Activated T-cell treated with anti-CD3 and anti-CD28 coated beads, Interleukin-2, amount 50 U/mL, for 24 hours (primary cell): ENCODE measurements at regions not wholly inside any gene's neighbourhood (a gene's known extent, or its start where the extent isn't known, plus 50 kb on each side); places are given as distances from the start of the nearest gene placed in this dataset.

Source experiments
- DNase-seq: peaks from one replicate; pipeline ENCODE4 v3.0.0-alpha.2; 2020
- H3K27ac Mint-ChIP-seq: 2 replicates; pipeline ENCODE4 v1.8.0; 2020; ENCODE audit warnings: mild to moderate bottlenecking, mixed read lengths
- H3K27me3 Mint-ChIP-seq: 2 replicates; pipeline ENCODE4 v1.8.0; 2020; ENCODE audit warnings: mixed read lengths
- H3K36me3 Mint-ChIP-seq: 2 replicates; pipeline ENCODE4 v1.8.0; 2020; ENCODE audit warnings: low read depth, mixed read lengths
- H3K4me1 Mint-ChIP-seq: 2 replicates; pipeline ENCODE4 v1.8.0; 2020; ENCODE audit warnings: low read depth, mixed read lengths
- H3K4me3 Mint-ChIP-seq: 2 replicates; pipeline ENCODE4 v1.8.0; 2020; ENCODE audit warnings: mild to moderate bottlenecking, moderate library complexity, mixed read lengths
- H3K9me3 Mint-ChIP-seq: 2 replicates; pipeline ENCODE4 v1.8.0; 2020; ENCODE audit warnings: mixed read lengths

GRCh38 chr5:112636751-112637150, 100.9 kb upstream of the APC start:
- Mint-ChIP-seq H3K4me3 (no peak overlapping the region), H3K4me1 (no peaks in the 10 kb centered on the region), H3K27ac (no peak overlapping the region), H3K36me3 (no peaks in the 10 kb centered on the region), H3K27me3 (peaks cover 12% of the 10 kb centered on the region), H3K9me3 (peaks cover 14% of the 10 kb centered on the region)
- no peak for DNase-seq

GRCh38 chr5:112637343-112637742, 100.3 kb upstream of the APC start:
- peaks cover 9% of the 10 kb centered on the region for H3K9me3 Mint-ChIP-seq
- H3K4me3 Mint-ChIP-seq = no peak overlapping the region
- DNase-seq = no peak
- H3K27me3 Mint-ChIP-seq = peaks cover 7% of the 10 kb centered on the region
- H3K27ac Mint-ChIP-seq = no peak overlapping the region
- H3K36me3 Mint-ChIP-seq = no peaks in the 10 kb centered on the region
- H3K4me1 Mint-ChIP-seq = no peaks in the 10 kb centered on the region

GRCh38 chr5:112640546-112640945, 97.1 kb upstream of the APC start:
- no peaks in the 10 kb centered on the region for H3K36me3 Mint-ChIP-seq
- no peaks in the 10 kb centered on the region for H3K27me3 Mint-ChIP-seq

GRCh38 chr5:112641515-112642110, 96.1 kb upstream of the APC start:
- H3K36me3 Mint-ChIP-seq = no peaks in the 10 kb centered on the region
- DNase-seq = no peak
- no peaks in the 10 kb centered on the region for H3K4me1 Mint-ChIP-seq
- H3K27ac Mint-ChIP-seq = no peak overlapping the region
- no peaks in the 10 kb centered on the region for H3K9me3 Mint-ChIP-seq
- H3K27me3 Mint-ChIP-seq = no peaks in the 10 kb centered on the region
- no peak overlapping the region for H3K4me3 Mint-ChIP-seq

More at GRCh38 chr5:112640546-112640945, 97.1 kb upstream of the APC start:
- no peak overlapping the region for H3K4me3 Mint-ChIP-seq
- no peak overlapping the region for H3K27ac Mint-ChIP-seq
- no peaks in the 10 kb centered on the region for H3K4me1 Mint-ChIP-seq
- no peak for DNase-seq
- no peaks in the 10 kb centered on the region for H3K9me3 Mint-ChIP-seq

- Mint-ChIP-seq H3K9me3 (no peaks in the 10 kb centered on the region), H3K4me3 (no peak overlapping the region), H3K27ac (no peak overlapping the region), H3K4me1 (no peaks in the 10 kb centered on the region), H3K27me3 (no peaks in the 10 kb centered on the region), H3K36me3 (no peaks in the 10 kb centered on the region)
- no peak for DNase-seq
Observed at GRCh38 chr5:112642885-112643284, 94.8 kb upstream of the APC start.

- H3K27me3 Mint-ChIP-seq = peaks cover 3% of the 10 kb centered on the region
- no peaks in the 10 kb centered on the region for H3K9me3 Mint-ChIP-seq
- DNase-seq = no peak
- H3K4me1 Mint-ChIP-seq = no peaks in the 10 kb centered on the region
- H3K27ac Mint-ChIP-seq = no peak overlapping the region
- no peaks in the 10 kb centered on the region for H3K36me3 Mint-ChIP-seq
- no peak overlapping the region for H3K4me3 Mint-ChIP-seq
Observed at GRCh38 chr5:112643339-112643971, 94.2 kb upstream of the APC start.

GRCh38 chr5:112646139-112646936, 91.3 kb upstream of the APC start:
- H3K27ac Mint-ChIP-seq = no peak overlapping the region
- no peak overlapping the region for H3K4me3 Mint-ChIP-seq
- no peaks in the 10 kb centered on the region for H3K9me3 Mint-ChIP-seq
- no peaks in the 10 kb centered on the region for H3K36me3 Mint-ChIP-seq
- no peak for DNase-seq
- peaks cover 6% of the 10 kb centered on the region for H3K27me3 Mint-ChIP-seq
- no peaks in the 10 kb centered on the region for H3K4me1 Mint-ChIP-seq

- Mint-ChIP-seq H3K9me3 (no peaks in the 10 kb centered on the region), H3K27me3 (peaks cover 7% of the 10 kb centered on the region), H3K27ac (no peak overlapping the region), H3K4me3 (no peak overlapping the region), H3K36me3 (no peaks in the 10 kb centered on the region), H3K4me1 (no peaks in the 10 kb centered on the region)
- DNase-seq = no peak
Observed at GRCh38 chr5:112647428-112647827, 90.3 kb upstream of the APC start.

GRCh38 chr5:112648264-112648663, 89.4 kb upstream of the APC start:
- no peak overlapping the region for H3K27ac Mint-ChIP-seq
- no peaks in the 10 kb centered on the region for H3K9me3 Mint-ChIP-seq
- H3K36me3 Mint-ChIP-seq = no peaks in the 10 kb centered on the region
- H3K27me3 Mint-ChIP-seq = peaks cover 7% of the 10 kb centered on the region
- no peak overlapping the region for H3K4me3 Mint-ChIP-seq
- DNase-seq = no peak
- no peaks in the 10 kb centered on the region for H3K4me1 Mint-ChIP-seq

- H3K9me3 Mint-ChIP-seq = no peaks in the 10 kb centered on the region
- no peak overlapping the region for H3K4me3 Mint-ChIP-seq
- no peak overlapping the region for H3K27ac Mint-ChIP-seq
- DNase-seq = no peak
- peaks cover 7% of the 10 kb centered on the region for H3K27me3 Mint-ChIP-seq
- H3K36me3 Mint-ChIP-seq = no peaks in the 10 kb centered on the region
- H3K4me1 Mint-ChIP-seq = no peaks in the 10 kb centered on the region
Observed at GRCh38 chr5:112649882-112650281, 87.8 kb upstream of the APC start.

- Mint-ChIP-seq H3K4me3 (no peak overlapping the region), H3K4me1 (no peaks in the 10 kb centered on the region), H3K36me3 (no peaks in the 10 kb centered on the region), H3K27me3 (peaks cover 6% of the 10 kb centered on the region), H3K9me3 (no peaks in the 10 kb centered on the region), H3K27ac (no peak overlapping the region)
- DNase-seq = no peak
Observed at GRCh38 chr5:112653638-112654205, 84.0 kb upstream of the APC start.

- Mint-ChIP-seq H3K36me3 (no peaks in the 10 kb centered on the region), H3K27ac (no peak overlapping the region), H3K4me1 (no peaks in the 10 kb centered on the region), H3K9me3 (peaks cover 7% of the 10 kb centered on the region), H3K27me3 (peaks cover 8% of the 10 kb centered on the region), H3K4me3 (no peak overlapping the region)
- DNase-seq = no peak
Observed at GRCh38 chr5:112655513-112655912, 82.2 kb upstream of the APC start.

- H3K27me3 Mint-ChIP-seq = peaks cover 10% of the 10 kb centered on the region
- H3K9me3 Mint-ChIP-seq = peaks cover 16% of the 10 kb centered on the region
- DNase-seq = no peak
- no peak overlapping the region for H3K4me3 Mint-ChIP-seq
- no peak overlapping the region for H3K27ac Mint-ChIP-seq
- no peaks in the 10 kb centered on the region for H3K36me3 Mint-ChIP-seq
- no peaks in the 10 kb centered on the region for H3K4me1 Mint-ChIP-seq
Observed at GRCh38 chr5:112656451-112656850, 81.2 kb upstream of the APC start.

- no peaks in the 10 kb centered on the region for H3K36me3 Mint-ChIP-seq
- no peak overlapping the region for H3K4me3 Mint-ChIP-seq
- peaks cover 10% of the 10 kb centered on the region for H3K27me3 Mint-ChIP-seq
- no peaks in the 10 kb centered on the region for H3K4me1 Mint-ChIP-seq
- DNase-seq = no peak
- peaks cover 16% of the 10 kb centered on the region for H3K9me3 Mint-ChIP-seq
- no peak overlapping the region for H3K27ac Mint-ChIP-seq
Observed at GRCh38 chr5:112657804-112658203, 79.9 kb upstream of the APC start.

- H3K27ac Mint-ChIP-seq = no peak overlapping the region
- peaks cover 16% of the 10 kb centered on the region for H3K9me3 Mint-ChIP-seq
- DNase-seq = no peak
- no peaks in the 10 kb centered on the region for H3K4me1 Mint-ChIP-seq
- no peaks in the 10 kb centered on the region for H3K36me3 Mint-ChIP-seq
- peaks cover 10% of the 10 kb centered on the region for H3K27me3 Mint-ChIP-seq
- no peak overlapping the region for H3K4me3 Mint-ChIP-seq
Observed at GRCh38 chr5:112660359-112660758, 77.3 kb upstream of the APC start.
